Mesendoderm (in vitro differentiated cells): ENCODE measurements at regions not wholly inside any gene's neighbourhood (a gene's known extent, or its start where the extent isn't known, plus 50 kb on each side); places are given as distances from the start of the nearest gene placed in this dataset.

Source experiments
- DNase-seq: peaks from one replicate; pipeline ENCODE4 v3.0.0; 2013
- H2AK5ac ChIP-seq: 2 replicates; pipeline ENCODE4 v1.6.1; 2013; ENCODE audit warnings: low read length, inconsistent platforms
- H2BK120ac ChIP-seq: 2 replicates; pipeline ENCODE4 v1.6.1; 2013; ENCODE audit warnings: low read depth, mild to moderate bottlenecking, low read length, moderate library complexity, mixed read lengths
- H2BK15ac ChIP-seq: replicated peaks from 2 replicates; pipeline ENCODE4 v1.6.1; 2013; ENCODE audit warnings: low read depth, mild to moderate bottlenecking, moderate library complexity
- H2BK5ac ChIP-seq: 2 replicates; pipeline ENCODE4 v1.6.1; 2013; ENCODE audit warnings: low read length, inconsistent platforms
- H3K18ac ChIP-seq: 2 replicates; pipeline ENCODE4 v1.6.1; 2013; ENCODE audit warnings: mild to moderate bottlenecking, low read length, mixed read lengths
- H3K23ac ChIP-seq: one replicate; pipeline ENCODE4 v1.6.1; 2013; ENCODE audit warnings: low read length
- H3K27ac ChIP-seq: 2 replicates; pipeline ENCODE4 v1.5.1; 2013; ENCODE audit warnings: low read depth, mild to moderate bottlenecking, inconsistent platforms, low read length, moderate library complexity
- H3K27me3 ChIP-seq: 2 replicates; pipeline ENCODE4 v1.6.1; 2013; ENCODE audit warnings: low read length, control low read depth, mild to moderate bottlenecking, inconsistent platforms; ENCODE audit not compliant: insufficient read depth, poor library complexity
- H3K36me3 ChIP-seq: 2 replicates; pipeline ENCODE4 v1.6.1; 2013; ENCODE audit warnings: low read length, inconsistent platforms; ENCODE audit not compliant: control insufficient read depth, insufficient read depth
- H3K4ac ChIP-seq: one replicate; pipeline ENCODE4 v1.6.1; 2013; ENCODE audit warnings: low read depth, mild to moderate bottlenecking, low read length, moderate library complexity
- H3K4me1 ChIP-seq: 2 replicates; pipeline ENCODE4 v1.6.1; 2013; ENCODE audit warnings: low read depth, low read length, inconsistent platforms; ENCODE audit not compliant: control insufficient read depth
- H3K4me2 ChIP-seq: 2 replicates; pipeline ENCODE4 v1.6.1; 2013; ENCODE audit warnings: low read length
- H3K4me3 ChIP-seq: 2 replicates; pipeline ENCODE4 v1.5.1; 2013; ENCODE audit warnings: mild to moderate bottlenecking, low read length
- H3K56ac ChIP-seq: one replicate; pipeline ENCODE4 v1.6.1; 2013; ENCODE audit warnings: low read length
- H3K79me1 ChIP-seq: 2 replicates; pipeline ENCODE4 v1.6.1; 2013; ENCODE audit warnings: low read length, inconsistent platforms
- H3K79me2 ChIP-seq: 2 replicates; pipeline ENCODE4 v1.6.1; 2013; ENCODE audit warnings: mild to moderate bottlenecking, low read length; ENCODE audit not compliant: control insufficient read depth, insufficient read depth
- H3K9ac ChIP-seq: 2 replicates; pipeline ENCODE4 v1.6.1; 2013; ENCODE audit warnings: low read length, inconsistent platforms
- H4K5ac ChIP-seq: one replicate; pipeline ENCODE4 v1.6.1; 2013; ENCODE audit warnings: low read length
- H4K8ac ChIP-seq: one replicate; pipeline ENCODE4 v1.6.1; 2013; ENCODE audit warnings: low read depth, mild to moderate bottlenecking, control low read depth, low read length, moderate library complexity
- WGBS: extraction: QIAGEN DNeasy Blood & Tissue Kit; methylation state at CpG from one replicate; pipeline ENCODE4 v1.1.7; 2013; ENCODE audit warnings: low lambda C conversion rate, missing lambda C conversion rate; ENCODE audit not compliant: insufficient coverage; ENCODE audit errors: extremely low coverage; 5-methylcytosine and 5-hydroxymethylcytosine counted together

DNA sequence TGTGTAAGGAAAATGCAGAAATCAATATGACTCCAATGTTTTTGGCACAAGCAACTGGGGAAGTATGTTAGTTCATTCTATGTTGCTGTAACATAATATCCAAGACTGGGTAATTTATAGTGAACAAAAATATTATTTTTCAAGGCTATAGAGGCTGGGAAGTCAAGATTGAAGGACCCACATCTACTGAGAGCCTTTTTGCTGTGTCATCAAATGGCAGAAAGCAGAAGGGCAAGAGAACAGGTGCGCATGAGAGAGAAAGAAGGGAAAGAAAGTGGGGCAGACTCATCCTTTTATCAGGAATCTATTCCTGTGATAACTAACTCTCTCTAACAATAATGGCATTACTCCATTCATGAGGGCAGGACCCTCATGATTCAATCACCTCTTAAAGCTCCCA is 237.2 kb downstream of the FAT4 start:
- WGBS: no CpG with 5 or more reads among the region's 1 CpG
- Histone ChIP-seq H4K8ac (no peak overlapping the region), H3K79me2 (no peaks in the 10 kb centered on the region), H3K4me2 (no peak overlapping the region), H3K4me1 (no peaks in the 10 kb centered on the region), H3K79me1 (no peaks in the 10 kb centered on the region), H4K5ac (no peak overlapping the region), H3K36me3 (no peaks in the 10 kb centered on the region), H3K27ac (no peak overlapping the region), H2BK5ac (no peak overlapping the region), H3K4me3 (no peak overlapping the region), H3K23ac (no peak overlapping the region), H3K56ac (no peak overlapping the region), H3K27me3 (no peaks in the 10 kb centered on the region), H3K4ac (no peak overlapping the region), H2AK5ac (no peak overlapping the region), H2BK120ac (no peak overlapping the region), H3K9ac (no peak overlapping the region), H2BK15ac (no peak overlapping the region), H3K18ac (no peak overlapping the region)
- DNase-seq: no peak

DNA sequence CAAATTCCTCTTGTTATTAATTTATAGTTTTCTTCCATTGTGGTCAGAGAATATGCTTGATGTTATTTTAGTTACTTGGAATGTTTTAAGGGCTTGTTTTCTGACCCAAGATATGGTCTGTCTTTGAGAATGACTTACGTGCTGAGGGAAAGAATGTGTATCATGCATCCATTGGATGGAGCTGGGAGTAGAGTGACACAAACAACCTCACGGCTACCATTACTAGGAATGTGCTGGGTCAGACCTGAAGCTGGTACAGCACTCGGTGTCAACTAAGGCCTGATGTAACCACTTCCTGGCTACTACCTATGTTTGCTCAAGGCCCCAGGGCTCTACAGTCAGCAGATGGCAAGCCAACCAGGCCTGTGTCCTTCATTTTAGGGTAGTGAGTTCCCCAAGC is 257.8 kb downstream of the FAT4 start:
- Histone ChIP-seq H3K4me2 (no peak overlapping the region), H4K5ac (no peak overlapping the region), H3K36me3 (no peaks in the 10 kb centered on the region), H2BK120ac (no peak overlapping the region), H3K23ac (no peak overlapping the region), H3K79me2 (no peaks in the 10 kb centered on the region), H3K9ac (no peak overlapping the region), H2BK5ac (no peak overlapping the region), H3K4ac (no peak overlapping the region), H2AK5ac (no peak overlapping the region), H3K27me3 (no peaks in the 10 kb centered on the region), H3K79me1 (no peaks in the 10 kb centered on the region), H2BK15ac (no peak overlapping the region), H4K8ac (no peak overlapping the region), H3K4me1 (no peaks in the 10 kb centered on the region), H3K27ac (no peak overlapping the region), H3K56ac (no peak overlapping the region), H3K4me3 (no peak overlapping the region), H3K18ac (no peak overlapping the region)
- DNase-seq: no peak
- no CpG with 5 or more reads among the region's 3 CpGs for WGBS

DNA sequence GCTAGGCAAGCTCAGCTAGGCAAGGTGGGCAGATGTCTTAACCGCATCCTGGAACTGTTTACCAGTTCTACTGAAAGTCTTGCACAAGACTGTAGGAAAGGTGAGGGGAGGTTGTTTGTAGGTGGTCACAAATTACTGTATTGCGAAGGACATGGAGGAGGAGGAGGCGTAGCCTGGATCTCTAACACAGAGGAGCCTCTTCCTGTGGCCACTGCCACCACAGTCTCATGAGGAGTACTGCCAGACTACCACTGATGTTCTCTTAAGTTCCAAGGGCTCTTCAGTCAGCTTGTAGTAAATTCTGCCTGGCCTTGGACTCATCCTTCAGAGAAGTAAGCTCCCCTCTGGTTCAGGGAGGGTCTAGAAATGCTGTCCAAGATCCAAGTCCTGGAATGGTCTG is 258.6 kb downstream of the FAT4 start:
- H3K18ac ChIP-seq: no peak overlapping the region
- H3K56ac ChIP-seq: no peak overlapping the region
- no peak overlapping the region for H3K23ac ChIP-seq
- H3K4me1 ChIP-seq: no peaks in the 10 kb centered on the region
- H2BK15ac ChIP-seq: no peak overlapping the region
- no peak for DNase-seq
- H3K9ac ChIP-seq: no peak overlapping the region
- H3K27me3 ChIP-seq: no peaks in the 10 kb centered on the region
- H4K8ac ChIP-seq: no peak overlapping the region
- H3K36me3 ChIP-seq: no peaks in the 10 kb centered on the region
- H3K27ac ChIP-seq: no peak overlapping the region
- no peaks in the 10 kb centered on the region for H3K79me2 ChIP-seq
- H3K4me2 ChIP-seq: no peak overlapping the region
- no peaks in the 10 kb centered on the region for H3K79me1 ChIP-seq
- no peak overlapping the region for H2BK5ac ChIP-seq
- no peak overlapping the region for H2BK120ac ChIP-seq
- H3K4me3 ChIP-seq: no peak overlapping the region
- H2AK5ac ChIP-seq: no peak overlapping the region
- no peak overlapping the region for H4K5ac ChIP-seq
- no peak overlapping the region for H3K4ac ChIP-seq
- no CpG with 5 or more reads among the region's 3 CpGs for WGBS

DNA sequence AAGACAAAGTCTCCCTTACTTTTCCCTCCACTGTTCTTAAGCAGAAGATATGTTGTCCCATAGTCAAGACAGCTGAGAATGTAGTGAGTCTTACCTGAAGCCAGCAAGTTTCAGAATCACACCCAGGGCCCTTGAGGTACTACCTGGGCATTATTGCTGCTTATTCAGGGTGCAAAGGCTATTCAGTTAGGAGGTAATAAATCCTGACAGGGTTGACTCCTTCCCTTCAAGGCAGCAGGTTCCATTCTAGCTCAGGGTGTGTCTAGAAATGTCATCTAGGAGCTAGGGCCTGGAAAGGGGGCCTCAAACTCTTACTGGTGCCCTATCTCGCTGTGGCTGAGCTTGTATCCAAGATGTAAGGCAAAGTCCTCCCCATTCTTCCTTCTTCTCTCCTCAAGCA is 259.0 kb downstream of the FAT4 start:
- no peaks in the 10 kb centered on the region for H3K79me2 ChIP-seq

DNA sequence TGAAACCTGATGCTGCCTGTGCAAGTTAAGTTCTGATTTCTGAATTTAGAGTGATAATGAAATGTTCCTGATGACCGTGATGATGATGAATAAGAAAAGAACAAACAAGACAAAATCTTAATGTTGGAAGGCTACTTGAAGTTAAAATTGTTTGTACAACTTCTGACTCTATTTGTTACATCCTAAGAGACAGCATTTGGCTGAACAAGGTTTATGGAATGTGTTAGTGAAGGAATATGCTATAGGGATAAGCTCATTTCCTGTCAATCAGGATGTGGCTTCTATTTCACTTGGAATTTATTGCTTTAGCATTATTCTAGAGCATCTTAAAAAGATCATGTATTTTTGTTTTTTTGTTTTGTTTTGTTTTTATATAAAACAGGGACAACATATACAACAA is 267.5 kb downstream of the FAT4 start:
- no peak overlapping the region for H3K4ac ChIP-seq
- no peak overlapping the region for H2BK5ac ChIP-seq
- H3K23ac ChIP-seq: no peak overlapping the region
- no peak for DNase-seq
- no peak overlapping the region for H3K27ac ChIP-seq
- H2BK120ac ChIP-seq: no peak overlapping the region
- no peak overlapping the region for H2BK15ac ChIP-seq
- no peaks in the 10 kb centered on the region for H3K27me3 ChIP-seq
- H4K5ac ChIP-seq: no peak overlapping the region
- H3K79me1 ChIP-seq: no peaks in the 10 kb centered on the region
- no peak overlapping the region for H3K56ac ChIP-seq
- H2AK5ac ChIP-seq: no peak overlapping the region
- no CpG with 5 or more reads among the region's 1 CpG for WGBS
- H3K36me3 ChIP-seq: no peaks in the 10 kb centered on the region
- H3K4me1 ChIP-seq: no peaks in the 10 kb centered on the region
- H3K18ac ChIP-seq: no peak overlapping the region
- H3K4me2 ChIP-seq: no peak overlapping the region
- no peaks in the 10 kb centered on the region for H3K79me2 ChIP-seq
- H3K9ac ChIP-seq: no peak overlapping the region
- H4K8ac ChIP-seq: no peak overlapping the region
- no peak overlapping the region for H3K4me3 ChIP-seq

More for the DNA sequence above, 259.0 kb downstream of the FAT4 start:
- Histone ChIP-seq H3K79me1 (no peaks in the 10 kb centered on the region), H3K27me3 (no peaks in the 10 kb centered on the region), H4K8ac (no peak overlapping the region), H2AK5ac (no peak overlapping the region), H3K4me2 (no peak overlapping the region), H3K27ac (no peak overlapping the region), H2BK120ac (no peak overlapping the region), H3K18ac (no peak overlapping the region), H2BK5ac (no peak overlapping the region), H3K9ac (no peak overlapping the region), H3K23ac (no peak overlapping the region), H4K5ac (no peak overlapping the region), H3K4me1 (no peaks in the 10 kb centered on the region), H2BK15ac (no peak overlapping the region), H3K56ac (no peak overlapping the region), H3K4ac (no peak overlapping the region), H3K36me3 (no peaks in the 10 kb centered on the region), H3K4me3 (no peak overlapping the region)
- DNase-seq: no peak
- no CpG with 5 or more reads among the region's 1 CpG for WGBS

DNA sequence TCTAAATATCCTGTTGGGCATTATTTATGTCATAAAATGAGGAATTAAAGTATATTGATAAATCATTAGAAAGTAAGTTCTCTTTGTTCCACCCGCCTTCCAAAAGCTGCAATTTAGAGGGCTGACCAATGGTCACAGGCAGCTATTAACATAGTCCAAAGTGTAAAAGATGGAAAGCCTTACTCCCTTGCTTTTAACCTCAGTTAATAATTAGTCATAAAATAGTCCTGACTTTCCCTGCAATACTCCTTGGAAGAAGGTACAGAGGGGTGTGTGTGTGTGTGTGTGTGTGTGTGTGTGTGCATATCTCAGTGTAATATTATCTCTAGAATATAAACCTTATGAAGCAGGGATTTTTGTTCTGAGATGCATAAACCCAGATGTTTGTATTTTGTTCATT is 275.4 kb downstream of the FAT4 start:
- no peak overlapping the region for H2BK120ac ChIP-seq
- no CpG with 5 or more reads among the region's 1 CpG for WGBS
- H3K27ac ChIP-seq: no peak overlapping the region
- H3K4me3 ChIP-seq: no peak overlapping the region
- no peak overlapping the region for H3K18ac ChIP-seq
- no peaks in the 10 kb centered on the region for H3K4me1 ChIP-seq
- H2BK5ac ChIP-seq: no peak overlapping the region
- H3K27me3 ChIP-seq: no peaks in the 10 kb centered on the region
- no peak overlapping the region for H2BK15ac ChIP-seq
- no peaks in the 10 kb centered on the region for H3K79me2 ChIP-seq
- no peak overlapping the region for H4K8ac ChIP-seq
- H3K4ac ChIP-seq: no peak overlapping the region
- no peaks in the 10 kb centered on the region for H3K79me1 ChIP-seq
- H4K5ac ChIP-seq: no peak overlapping the region
- H2AK5ac ChIP-seq: no peak overlapping the region
- H3K23ac ChIP-seq: no peak overlapping the region
- H3K56ac ChIP-seq: no peak overlapping the region
- no peak overlapping the region for H3K9ac ChIP-seq
- no peaks in the 10 kb centered on the region for H3K36me3 ChIP-seq
- no peak for DNase-seq
- H3K4me2 ChIP-seq: no peak overlapping the region
